T-helper 2 cell treated with Interferon-gamma antibody and Interleukin-4, amounts not matched to agents 100 ng/mL and 5 ng/mL, for 36 hours (primary cell): ENCODE measurements at regions not wholly inside any gene's neighbourhood (a gene's known extent, or its start where the extent isn't known, plus 50 kb on each side); places are given as distances from the start of the nearest gene placed in this dataset.

Experiments
- intact Hi-C: fragments of 100-400 bp; cut with micrococcal nuclease; formaldehyde crosslinking; loops from one replicate; pipeline ENCODE4 v1.15.1; 2023

DNA sequence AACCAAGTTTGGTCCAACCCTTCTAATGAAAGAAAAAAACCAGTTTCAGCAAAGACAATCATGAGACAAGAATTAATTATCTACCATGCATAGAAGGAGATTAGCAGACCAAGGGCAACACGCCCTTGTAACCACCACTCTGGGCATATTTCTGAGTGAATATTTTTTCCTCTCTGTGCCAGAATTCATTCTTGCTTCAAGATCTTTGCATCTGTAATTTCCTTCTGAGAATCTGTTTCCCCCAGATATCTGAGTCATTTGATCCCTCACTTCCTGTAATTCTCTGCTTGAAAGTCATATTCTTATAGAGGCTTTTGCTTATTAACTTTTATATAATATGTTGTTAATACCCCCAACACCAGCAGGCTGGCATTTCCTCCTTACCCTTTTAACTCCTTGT, 243.7 kb downstream of the SLC16A7 start:
- intact Hi-C loops: no loop called here

DNA sequence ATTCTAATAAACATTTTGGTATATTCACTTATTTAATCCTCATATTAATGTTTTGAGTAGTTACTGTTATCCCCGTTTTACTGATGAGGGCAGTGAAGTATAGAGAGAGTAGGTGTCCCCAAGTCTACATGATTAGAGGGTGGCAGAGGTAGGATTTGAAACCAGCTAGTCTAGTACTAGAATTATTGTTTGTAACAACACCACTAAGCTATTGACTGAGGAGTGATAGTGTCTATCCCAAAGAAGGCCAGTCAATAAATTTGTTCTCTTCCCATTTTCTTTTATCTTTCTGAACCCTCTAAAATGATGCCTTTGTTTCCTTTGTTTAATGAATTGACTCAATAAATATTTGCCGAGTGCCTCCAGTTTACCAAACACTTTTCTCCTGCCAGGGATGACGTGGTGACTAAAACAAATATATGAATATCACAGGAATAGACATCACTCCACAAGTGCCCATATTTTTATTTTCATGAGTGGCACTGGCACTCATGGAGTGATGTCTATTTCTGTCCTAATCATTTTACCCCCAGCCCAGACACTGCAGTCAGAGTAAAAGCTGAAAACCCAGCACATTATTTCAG, 247.5 kb downstream of the SLC16A7 start:
- intact Hi-C loops: no loop called here

DNA sequence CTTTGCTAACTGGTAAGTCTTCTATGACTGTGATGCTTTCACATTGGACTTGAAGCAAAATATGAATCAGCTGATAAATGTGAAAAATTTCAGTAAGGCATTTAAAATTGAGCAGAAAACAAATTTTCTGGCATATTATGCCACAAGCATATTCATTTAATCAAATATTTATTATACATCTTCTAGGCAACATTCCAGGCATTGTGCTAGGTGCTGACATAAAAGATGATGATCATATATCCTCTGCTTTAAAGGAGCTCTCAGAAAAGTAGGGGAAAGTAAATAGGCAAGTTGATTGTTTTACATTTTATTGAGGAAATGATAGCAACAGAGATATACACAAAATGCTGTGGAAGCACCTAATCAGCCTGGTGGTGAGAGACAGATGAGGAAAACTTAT, 248.9 kb downstream of the SLC16A7 start:
- intact Hi-C loops: no loop called here

DNA sequence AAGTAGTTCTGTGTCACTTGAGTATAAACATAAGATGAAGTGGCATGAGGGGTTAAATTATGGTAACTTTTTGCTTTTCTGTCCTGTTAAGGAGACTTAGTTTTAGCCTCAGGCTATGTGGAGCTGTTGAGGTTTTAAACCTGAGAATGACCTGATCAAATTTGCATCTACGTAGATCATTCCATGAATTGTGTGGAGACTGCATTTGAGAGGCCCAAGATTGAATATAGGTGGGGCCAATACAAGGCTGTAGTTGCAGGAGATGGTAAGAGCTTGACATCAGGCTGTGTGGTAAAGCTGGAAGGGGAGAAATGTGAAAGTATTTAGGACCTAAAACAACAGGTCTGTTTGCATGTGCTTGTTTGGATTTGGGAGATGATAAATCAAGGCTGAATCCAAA, 249.5 kb downstream of the SLC16A7 start:
- intact Hi-C loops: no loop called here

DNA sequence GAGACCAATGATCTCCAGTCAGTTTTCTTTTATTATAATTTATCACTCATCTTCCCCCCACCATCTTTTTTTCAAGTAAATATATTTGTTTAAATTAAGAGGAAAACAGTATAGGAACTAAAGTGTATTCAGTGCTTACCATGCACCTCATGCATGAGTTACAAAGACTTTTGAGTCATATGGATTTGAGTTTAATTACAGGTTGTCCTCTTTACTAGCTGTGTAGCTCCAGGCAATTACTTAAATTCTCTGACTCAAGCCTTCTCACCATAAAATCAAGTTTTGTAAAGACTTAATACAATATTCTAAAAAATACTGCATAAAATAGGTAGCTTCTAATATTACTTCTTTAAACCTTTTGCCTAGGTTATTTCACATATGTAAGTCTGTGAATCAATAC, 251.3 kb downstream of the SLC16A7 start:
- intact Hi-C loops: no loop called here

DNA sequence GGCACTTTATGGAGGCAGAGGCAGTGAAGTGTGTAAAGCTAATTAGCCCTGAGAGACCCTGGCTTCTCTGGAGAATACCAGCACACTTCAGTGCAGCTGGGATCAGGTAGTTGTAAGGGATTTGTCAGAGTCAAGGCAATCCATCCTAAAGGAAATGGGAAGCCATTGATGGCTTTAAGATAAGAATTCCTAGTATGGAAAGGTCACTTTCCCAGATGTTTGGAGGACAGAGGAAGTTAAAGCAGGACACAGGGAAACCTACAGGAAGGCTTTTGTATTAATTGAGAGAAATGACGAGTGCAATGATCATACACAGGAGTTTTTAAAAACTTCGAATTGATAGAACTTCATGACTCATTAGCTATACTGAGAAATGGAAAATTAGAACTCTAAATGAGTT, 254.4 kb downstream of the SLC16A7 start:
- intact Hi-C loops: no loop called here

DNA sequence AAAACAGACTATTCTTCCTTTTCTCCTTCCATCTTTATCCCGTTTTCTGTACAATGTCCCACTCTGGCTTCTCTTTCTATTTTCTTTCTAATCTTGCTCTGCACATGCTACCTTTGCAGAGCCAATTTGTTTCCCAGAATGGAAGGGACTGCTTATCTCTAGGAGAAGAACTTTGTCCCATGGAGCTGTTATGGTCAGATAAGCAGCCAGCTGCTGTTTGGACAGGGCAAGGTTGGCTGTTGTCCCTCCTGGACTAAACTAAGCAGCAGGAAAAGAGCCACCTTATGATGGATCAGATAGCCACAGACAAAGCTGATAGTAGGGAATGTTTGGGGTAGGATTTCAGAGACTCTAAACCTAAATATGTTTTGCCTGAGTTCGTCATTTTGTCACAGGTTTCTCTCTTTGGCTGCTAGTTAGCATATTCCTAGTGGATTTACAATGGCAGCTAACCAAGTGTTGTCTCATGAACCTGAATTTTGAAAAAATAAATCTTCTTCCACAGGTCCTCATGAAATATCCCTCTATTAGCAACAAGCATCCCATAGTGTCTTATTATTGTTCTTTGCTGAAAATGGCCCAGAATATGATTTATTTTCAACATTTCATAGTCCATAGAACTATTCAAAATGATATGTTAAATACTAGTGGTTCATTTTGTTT, 262.8 kb downstream of the SLC16A7 start:
- intact Hi-C loops: no loop called here

DNA sequence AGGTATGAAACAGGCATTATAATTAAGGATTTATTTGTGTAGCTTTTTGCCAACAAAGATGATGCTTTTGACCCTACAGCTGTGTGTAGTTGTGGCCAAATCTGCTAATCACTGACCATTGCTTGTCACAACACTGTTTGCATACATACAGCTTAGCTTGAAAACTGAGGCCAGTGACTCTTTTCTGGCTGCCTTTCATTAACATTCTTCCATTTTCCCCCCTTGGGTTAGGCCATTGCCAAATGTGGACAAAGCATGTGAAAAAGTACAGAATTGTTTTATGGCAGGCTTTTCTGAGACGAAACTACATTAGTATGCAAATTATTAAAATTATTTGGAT, 263.3 kb downstream of the SLC16A7 start:
- intact Hi-C loops: no loop called here

DNA sequence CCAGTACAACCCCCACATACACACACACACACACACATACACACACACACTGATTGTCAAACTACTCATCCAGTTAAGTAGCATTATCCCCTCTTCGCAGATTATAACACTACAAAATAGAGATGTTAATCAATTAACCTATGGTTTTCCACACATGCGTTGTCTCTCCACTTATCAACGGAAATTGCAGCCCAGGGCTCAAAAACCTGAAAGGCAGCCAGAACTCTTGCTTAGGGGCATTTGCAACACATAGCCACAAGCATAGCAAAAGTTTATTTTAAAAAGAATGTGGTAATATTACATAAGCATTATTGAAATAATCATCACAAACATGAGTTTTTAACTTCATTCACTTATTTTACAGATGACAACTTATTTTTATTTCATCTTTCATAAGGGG, 265.8 kb downstream of the SLC16A7 start:
- intact Hi-C loops: no loop called here

DNA sequence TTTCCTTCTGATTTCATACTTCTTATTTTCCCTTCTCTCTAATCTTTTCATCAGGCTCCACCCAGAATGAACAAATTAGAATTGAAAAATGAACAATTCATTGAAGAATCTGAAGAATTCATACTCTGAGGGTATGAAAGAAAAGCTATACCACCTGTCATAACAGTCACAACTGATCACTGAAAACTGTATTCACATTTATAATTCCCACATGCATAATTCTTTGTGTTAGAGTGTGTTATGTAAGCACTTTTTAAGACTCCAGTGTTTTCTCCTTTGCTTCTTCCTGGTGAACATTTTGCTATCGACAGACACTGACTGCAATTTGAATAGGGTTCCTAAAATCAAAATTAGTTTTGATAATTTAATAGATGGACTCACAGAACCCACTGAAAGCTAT, 271.2 kb downstream of the SLC16A7 start:
- intact Hi-C loops: no loop called here

DNA sequence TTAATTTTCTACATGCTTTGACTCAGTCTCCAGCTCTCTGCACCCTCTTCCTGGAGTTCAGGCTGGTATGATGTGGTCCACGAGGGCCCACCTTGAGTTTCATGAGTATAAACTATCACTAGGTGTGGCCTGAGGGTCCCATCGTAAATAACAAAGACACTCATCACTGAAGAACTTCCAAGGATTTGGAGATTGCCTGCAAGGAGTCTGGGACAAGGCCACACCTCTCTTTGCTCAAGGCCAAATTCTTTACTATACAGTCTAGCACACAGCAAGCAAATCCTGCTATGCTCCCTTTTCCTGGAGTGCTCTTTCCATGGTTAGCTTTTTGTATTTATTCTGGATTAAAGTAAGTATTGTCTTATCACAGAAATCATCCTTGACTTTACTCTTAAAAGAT, 271.9 kb downstream of the SLC16A7 start:
- intact Hi-C loops: no loop called here

DNA sequence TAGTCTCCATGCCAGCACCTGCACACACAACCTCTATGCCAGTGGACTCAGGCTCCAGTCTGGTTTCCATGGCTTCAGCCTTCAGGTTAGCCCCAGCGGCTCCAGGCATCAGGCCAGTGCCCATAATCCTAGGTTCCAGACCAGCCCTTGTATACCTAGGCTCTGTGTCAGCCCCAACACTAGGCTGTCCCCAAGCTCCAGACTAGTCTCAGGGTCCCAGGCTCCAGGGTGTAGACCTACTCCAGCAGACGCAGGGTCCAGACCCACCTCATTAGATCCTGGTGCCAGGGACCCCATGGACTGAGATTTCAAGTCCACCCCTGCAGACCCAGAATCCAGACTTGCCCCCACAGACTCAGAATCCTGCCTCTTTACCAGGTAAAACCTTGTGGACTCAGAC, 275.9 kb downstream of the SLC16A7 start:
- intact Hi-C loops: no loop called here

DNA sequence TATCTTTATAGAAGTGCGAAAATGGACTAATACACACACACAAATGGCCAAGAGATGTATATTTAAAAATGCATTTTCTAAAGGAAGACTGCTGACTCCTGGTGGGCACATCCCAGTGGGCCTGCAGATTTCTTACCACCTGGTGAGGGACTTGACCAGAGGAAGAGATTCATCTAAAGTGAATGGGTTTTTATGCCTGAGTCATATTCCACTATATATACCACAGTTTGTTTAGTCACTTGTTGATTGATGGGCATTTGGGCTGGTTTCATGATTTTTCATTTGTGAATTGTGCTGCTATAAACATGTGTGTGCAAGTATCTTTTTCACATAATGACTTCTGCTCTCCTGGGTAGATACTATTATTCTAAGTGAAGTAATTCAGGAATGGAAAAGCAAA, 277.3 kb downstream of the SLC16A7 start:
- intact Hi-C loops: no loop called here

DNA sequence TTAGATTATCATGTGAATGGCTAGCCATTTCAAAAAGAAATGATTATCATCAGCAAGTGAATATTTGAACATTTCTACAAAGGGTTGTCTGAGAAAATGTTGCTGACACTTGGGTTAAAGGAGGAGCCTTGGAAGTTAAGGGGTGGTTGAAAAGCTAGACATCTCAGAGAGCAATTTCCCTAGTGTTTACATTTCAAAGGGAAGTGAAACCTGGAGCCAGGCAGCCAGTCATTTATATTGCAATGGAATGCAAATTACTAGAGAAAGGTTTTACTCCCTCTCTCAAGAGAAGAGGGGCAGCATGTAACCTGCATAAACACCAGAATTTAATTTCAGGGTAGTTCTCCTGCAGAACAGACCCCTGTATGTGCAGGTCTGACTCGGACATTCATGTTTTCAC, 279.0 kb downstream of the SLC16A7 start:
- intact Hi-C loops: no loop called here

DNA sequence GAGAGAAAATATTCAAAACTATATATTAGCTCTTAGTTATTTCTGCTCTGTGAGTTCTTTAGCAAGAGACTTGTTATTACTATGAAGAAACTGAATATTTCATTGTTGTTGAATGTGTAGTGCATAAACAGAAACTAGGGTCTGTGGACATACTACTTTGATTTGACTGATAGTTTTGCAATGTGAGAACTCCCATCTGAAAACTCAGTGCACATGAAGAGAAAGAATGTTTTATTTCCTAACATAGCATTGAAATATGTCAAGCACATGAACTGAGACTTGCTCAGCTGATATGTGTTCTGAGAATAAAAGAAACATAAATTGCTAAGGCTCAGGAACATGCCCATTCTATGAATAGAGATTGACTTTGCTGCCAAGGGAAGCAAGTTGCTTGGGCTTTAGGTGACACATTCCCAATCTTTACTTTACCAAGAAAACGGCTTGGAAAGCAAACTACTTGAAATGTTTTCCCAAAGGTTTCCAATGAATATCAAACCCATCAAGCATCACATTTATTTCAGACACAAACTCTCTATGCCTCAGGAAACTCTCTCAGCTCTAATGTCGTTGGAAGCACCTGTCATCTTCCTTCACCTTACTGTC, 290.4 kb downstream of the SLC16A7 start:
- intact Hi-C loops: no loop called here

DNA sequence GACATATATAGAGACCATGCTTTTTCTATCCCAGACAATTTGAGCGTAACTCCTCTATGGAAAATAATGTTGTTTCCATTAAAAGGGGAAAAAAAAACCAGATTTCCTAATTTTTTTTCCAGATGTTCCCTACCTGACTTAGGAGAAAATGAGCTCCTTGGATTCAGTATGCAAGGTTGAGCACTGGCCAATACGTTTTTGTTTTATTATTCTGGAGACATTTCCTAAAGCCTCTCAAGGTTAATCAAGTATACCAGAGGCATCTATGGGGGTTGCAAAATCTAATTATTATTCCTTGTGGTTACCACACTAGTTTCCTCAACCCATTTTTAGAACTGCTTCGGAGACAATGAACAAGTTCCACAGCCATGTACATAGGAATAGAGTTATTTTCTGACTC, 291.3 kb downstream of the SLC16A7 start:
- intact Hi-C loops: no loop called here

DNA sequence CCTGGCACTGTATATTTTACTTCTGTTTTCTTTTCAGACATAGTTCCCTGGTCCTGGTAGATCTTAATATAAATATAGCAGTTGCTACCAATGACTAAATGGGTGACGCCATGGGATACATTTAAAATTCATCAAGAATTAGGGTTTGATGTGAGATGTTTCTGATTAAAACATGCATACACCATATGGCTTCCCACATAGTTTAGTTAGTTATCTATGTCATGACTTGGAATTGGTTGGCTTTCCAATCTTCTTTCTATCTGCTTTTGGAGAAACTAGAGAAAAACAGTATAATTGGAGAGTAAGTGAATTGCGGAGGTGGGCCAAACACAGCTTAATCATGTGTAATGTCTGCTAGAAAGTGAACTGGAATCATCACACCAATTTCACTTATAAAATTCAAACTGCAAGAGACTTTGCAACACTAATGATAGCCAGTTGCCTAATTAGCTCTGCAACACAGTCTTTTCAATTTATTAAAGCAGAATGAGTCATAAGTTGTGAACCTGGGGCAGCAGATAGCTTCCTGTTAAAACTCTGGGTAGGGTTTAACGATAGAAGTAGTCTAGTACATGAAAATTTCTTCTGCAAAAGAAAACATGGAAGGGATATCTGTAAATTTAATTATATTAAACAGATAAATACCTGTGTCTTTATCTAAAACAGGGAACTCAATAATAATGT, 295.2 kb downstream of the SLC16A7 start:
- intact Hi-C loops: no loop called here

DNA sequence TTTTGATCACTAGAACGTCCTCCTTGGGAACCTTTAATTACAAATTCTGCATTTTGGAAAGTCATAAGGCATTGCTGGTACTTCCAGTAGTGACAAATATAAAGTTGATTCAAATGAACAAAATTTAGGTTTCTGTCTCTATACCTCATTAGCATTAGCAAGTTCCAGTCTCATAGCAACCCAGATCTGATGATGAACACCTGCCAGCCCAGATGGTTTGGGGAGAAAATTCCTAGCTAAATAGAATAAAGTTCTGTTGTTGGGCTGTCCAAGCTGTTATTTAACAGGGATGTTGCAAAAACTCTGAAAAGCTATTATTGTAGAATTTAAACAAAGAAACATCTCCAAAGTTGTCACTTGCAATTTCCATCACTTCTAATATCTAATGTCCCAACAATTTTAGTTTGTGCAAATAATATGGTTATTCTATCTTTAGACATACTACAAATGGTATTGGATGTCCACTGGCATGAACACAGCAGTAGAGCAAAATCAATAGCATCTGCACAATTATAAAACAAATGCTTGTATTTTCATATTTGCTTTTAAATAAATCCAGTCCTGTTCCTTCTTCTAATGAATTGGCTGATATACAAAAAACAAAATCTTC, 299.4 kb downstream of the SLC16A7 start:
- intact Hi-C loops: no loop called here

DNA sequence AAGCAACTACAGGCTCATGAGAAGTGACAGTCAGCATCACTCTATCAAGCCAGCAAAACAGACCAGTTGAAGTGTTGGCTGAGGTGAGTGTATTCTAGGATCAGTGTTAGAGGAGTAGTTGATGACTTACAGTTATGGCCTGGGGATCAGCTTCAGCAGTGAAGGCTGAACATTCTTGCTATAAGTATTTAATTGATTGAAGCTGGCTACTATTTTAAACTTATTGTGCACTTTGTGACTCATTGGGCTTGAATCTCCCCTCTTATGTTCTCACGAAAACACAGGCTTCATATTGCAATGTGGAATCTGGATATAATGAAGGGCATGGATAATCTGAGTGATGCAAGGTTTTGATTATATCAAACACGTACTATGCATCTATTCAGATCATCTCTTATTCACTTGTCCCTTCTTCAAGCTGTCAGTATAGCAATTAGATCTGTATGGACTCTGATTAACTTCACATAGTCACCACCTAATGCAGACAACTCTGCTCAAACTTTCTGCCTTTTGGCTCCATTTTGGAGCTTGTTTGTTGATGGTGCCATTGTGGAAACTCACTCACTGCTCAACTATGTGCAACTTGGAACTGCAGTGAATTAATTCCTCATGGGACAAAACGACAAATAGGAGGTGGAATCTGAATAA, 309.2 kb downstream of the SLC16A7 start:
- intact Hi-C loops: no loop called here

DNA sequence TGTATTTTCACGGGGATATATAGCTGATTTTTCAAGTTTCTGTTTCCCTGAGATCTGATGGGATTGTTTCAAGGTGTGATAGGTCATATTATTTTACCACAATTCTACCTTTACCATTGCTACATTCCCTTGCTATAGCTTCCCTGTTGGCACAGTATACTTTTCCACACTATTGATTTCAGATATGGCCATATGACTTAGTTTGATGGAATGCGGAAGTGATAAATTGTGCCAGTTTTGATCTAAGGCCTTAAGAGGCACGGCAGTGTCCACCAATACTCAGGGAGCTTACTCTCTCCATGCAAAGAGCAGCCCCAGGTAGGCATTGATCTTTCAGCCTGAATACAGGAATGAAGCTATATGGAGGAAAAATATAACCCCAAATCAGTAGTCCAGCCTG, 315.7 kb downstream of the SLC16A7 start:
- intact Hi-C loops: no loop called here

DNA sequence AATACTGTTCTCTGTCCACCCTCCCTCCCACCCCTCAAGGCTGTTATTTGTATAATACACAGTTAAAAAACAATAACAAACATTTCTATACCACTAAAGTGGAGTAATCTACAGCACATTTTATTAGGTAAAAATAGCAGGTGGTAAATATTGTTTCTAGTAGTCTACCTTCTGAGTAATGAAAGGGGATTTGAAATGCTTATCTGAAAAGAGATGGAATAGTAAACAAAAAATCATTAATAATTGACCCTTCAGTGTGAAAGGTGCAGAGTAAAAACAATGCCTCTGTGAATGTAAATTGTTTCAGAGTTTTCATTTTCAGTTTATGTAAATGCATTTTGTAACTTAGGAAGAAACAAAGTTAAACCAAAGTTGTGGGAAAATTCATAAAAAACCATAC, 321.2 kb downstream of the SLC16A7 start:
- intact Hi-C loops: no loop called here

DNA sequence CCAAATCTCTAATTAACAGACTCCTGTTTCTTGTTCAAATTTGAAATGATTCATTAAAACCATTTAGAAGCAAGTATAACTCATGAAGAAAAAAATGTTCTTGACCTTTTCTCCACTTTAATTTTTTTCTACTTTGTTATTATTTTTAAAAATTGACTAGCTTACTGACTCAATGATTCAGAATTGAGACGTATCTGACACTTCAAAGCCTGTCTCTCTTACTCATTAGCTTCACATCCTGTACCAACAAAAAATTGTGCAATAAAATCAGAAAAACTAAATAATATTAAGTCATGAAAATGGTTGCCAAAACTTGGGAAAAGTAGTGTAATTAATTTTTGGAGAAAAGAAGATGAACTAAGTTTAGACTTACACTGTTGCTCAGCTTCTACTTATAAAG, 331.2 kb downstream of the SLC16A7 start:
- intact Hi-C loops: no loop called here
